ENCODE measurements at regions not wholly inside any gene's neighbourhood (a gene's known extent, or its start where the extent isn't known, plus 50 kb on each side); places are given as distances from the start of the nearest gene placed in this dataset.
"Not testable (repeated sequence)": the region's sequence is repeated elsewhere in the genome, so short reads cannot be mapped to it uniquely, and the experiment has no call there.

DNA sequence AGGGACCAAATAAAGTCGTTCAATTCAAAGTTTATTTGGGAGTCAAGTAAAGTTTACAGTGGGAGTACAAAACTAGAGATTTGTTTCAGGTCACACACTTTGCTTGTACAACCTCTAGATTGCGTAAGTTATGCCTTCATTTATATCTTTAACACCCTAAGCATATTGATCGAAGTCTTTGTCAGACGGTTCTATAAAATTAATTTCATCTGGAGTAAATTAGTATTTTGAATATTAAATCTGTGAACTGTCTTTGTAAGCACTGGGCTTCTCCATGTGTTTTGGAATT, 119.7 kb downstream of the ACAA2 start:
- no peak for DNase-seq

DNA sequence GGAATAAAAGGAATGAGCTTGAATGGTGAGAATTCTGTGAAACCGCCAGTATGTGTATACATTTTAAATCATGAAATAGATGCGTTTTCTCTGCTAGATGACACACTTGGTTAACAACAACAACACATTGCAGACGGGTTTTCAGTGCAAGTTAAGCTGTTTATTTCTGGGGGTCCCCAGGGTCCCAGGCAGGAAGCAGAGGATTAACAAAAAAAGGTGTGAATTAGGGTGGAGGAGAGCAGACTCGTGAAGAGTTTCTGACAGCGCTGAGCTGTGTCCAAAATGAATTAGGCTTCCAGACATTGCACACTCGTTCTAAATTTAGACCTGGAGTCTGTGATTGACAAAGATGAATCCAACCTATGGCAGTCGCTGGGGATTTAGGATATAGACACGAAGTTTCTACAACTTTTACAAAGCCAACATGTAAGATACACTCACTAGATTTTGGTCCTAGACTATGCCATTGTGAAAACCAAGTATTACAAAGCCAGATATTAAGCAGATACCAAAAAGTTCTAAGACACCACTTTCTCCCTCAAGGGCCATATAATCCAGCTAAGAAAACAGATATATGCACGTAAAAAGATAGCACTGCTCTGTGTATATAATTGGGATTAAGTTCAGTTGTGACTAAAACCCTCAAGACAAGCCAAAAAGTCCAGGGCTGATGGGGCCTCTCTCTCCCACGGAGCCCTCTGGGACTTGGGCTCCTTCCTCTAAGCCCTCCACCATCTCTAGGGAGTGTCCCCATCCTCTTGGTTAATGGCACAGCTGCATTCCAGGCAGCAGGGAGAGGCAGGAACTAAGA, 120.2 kb downstream of the ACAA2 start:
- no peak for DNase-seq

DNA sequence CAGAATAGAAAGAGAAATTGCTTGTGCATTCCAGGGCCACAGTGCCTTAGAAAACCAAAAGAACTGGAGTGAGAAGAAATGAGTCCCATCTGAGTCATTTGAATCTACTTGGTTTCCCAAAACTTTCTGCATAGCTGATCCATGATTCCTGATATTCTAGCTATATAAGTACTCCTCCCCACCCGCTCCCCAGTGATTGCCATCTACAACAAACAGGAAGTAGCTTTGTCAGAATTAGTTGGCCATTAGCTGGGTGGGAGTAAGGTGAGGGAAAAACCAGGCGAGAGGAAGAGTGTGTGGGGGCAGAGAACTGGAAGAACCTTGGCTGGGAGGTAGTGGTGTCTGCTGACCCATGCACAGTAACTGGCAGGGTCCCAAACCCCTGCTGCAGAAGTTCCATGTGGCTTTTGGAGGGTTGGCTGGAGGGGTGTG, 122.1 kb downstream of the ACAA2 start:
- no peak for DNase-seq

DNA sequence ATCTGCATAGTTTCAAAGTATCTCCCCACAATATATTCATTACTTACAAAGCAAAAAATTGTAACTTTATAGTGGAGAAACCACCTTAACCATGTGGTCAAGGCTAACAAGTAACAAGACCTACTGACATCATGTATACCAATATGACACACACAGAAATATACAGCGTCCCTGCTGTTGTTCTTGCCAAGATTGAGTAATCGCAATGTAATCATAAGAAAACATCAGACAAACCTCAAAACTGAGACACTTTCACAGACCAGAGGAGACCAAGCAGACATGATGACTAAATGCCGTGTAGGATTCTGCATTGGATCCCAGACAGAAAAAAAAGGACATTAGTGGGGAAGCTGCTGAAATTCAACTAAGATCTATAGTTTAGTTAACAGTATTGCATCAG, 123.0 kb downstream of the ACAA2 start:
- DNase-seq: no peak

DNA sequence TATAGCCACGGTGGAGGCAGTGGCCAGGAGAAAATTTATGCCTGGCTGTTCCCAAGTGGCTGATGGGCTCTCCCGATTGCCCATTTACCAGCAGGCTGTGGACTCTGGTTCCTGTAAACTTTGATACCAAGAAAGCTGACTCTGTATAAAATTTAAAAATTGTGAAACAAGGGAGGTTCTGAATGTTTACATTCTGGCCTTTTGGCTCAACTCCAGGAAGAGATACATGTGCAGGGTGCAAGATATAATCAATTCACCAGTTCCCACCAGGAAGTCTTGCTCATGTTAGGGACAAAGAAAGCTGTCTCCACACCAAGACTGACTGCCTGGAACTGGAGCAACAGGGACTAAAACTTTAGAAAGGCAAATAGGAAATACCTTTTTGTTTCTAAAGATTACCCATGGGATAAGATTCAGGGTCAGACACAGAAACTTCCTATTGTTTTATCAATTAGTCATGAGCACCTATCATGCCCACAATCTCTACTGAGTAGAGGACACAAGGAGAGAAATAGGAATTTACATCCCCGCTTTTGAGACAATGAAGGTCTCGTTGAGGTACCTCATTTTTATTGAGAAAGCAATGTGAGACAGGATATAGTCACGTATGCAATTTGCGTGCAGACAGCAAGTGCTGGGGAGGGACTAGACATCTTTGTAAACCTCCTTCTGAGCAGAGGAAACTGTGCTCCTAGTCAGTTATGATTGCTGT, 123.5 kb downstream of the LIPG start:
- DNase-seq: no peak

DNA sequence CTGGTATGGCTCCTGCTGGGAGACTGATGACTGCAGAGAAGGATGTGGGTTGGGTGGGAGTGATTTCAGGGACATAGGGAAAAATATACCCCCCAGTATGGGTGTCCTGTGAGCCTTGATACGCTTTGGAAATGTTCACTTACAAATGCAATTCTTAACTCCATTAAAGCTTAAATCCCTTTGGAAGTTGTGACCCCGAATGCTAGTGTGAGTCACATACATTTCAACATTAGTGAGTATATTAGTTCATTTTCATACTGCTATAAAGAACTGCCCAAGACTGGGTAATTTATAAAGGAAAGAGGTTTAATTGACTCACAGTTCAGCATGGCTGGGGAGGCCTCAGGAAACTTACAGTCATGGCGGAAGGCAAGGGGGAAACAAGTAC, 120.9 kb downstream of the LIPG start:
- DNase-seq: not testable (repeated sequence)

DNA sequence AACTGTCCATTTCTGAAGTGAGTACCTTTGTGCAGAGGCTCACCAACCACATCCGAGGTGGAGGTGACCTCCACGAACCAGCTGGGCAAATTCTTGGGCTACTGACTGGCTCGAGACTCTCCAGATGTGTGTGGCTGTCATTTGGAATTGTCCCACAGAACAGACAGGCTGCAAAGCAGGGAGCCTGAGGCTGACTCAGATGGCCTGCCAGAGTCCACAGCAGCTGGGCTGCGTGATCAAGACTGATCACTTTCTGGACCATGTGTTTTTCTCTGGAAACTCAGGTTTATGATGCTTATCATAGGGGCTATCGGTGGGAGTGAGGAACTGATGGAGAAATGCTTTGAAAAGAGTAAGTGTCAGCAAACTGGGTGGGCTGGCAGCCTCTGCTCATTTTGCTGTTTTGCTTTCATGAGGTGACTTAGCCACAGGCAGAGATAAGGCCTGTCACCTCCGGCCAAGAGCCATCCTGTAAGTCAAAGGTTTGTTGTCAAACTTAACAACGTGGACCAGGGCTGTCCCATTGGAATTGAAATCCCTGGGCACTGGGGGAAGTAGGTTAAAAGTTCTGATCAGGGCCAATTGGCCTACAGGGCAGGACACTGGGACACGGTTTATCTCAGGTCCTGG, 120.4 kb downstream of the LIPG start:
- no peak for DNase-seq

DNA sequence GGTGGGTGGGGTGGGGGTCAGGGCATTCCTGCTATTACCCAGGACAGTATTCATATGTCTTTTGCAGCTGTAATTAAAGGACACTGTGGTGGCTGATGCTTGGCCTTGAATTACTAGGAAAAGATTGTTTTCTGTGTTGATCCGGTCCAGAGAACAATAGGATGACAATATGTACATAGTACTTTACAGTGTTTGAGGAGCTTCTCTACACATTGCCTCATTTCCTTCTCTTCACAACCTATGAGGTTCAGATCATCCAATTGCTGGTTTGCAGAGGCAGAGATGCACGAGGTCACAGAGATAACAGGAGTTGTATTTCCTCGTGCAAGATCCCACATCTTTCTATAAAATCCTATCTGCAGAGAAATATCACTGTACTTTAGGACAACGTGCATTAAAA, 119.5 kb downstream of the LIPG start:
- DNase-seq: peak; percentile 89

DNA sequence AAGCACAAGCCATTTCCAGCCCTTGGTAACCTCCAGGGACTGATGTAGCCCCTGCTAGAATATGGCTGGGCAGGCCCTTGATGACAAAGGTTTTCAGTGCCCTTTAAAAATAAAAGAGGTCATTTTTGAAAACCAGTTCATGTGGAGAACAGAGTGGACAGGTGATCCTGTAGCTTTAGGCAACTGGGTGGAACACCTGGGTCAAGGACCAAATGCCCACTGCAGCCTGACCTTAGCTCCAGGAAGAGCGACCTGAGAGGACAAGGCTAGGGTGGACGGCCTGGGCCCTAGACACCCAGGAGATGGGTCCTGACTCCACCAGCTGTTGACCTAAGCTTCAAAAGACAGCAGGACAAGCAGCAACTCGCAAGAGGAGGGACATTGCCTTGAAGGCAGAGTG, 116.6 kb downstream of the LIPG start:
- DNase-seq: no peak

DNA sequence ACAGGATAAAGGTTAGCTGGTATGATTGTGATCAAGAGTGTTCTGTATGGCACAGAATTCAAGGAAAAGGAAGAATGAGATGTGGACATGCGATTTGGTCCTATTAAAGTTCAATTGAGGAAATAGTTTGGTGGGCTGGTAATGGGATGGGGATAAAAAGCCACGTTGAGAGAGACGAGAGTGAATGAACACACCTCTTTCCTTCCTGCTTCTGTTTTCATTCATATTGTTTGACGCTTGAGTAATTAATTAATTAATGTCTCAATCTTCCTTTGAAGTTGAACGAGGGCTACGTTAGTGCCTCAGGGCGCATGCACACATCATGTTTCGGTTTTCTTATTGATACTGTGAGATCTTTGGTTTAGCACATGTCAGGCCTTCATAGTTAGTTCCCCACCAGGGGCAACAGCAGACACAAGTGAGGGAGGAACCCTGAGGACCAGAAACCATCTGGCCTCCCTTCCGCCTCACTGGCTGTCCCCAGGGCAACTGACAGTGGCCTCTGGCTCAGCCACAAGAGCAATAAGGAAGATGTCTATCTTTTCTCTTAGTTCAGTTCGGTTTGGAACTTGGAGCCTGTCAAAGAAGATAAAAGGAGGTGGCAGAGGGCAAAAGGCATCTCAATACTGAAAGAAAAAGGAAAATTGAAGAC, 116.0 kb downstream of the LIPG start:
- DNase-seq: no peak

DNA sequence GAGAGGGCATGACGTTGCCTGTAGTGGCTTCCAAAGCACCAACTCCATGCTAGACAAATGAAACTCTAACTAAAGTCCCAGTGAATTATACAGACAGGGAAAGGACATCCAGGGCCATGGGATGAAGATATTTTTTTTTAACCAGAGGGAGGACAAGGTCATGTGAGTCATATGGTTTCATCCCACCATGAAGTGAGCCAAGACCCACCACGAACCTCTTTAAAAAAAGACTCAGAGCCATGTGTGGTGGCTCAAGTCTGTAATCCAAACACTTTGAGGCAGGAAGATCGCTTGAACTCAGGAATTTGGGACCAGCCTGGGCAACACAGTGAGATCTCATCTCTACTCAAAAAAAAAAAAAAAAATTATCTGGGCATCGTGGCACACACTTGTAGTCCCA, 115.2 kb downstream of the LIPG start:
- no peak for DNase-seq

DNA sequence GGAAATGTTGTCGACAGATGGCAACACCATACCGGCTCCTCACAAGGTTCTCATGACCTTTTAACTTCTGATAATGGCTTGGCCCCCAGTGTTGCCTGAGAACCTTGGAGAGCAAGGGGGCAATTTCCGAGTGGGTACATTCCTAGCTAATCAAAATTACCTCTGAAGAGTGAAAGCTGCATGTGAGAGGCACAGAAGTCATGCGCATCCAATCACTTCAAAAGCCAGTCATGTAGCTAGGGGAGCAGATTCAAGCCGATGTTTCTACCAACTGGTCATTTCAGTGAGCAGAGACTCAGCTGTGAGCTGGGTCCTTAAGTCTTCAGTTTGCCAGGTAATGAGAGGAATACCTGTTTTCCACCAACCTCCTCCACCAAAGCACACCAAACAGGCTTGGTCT, 111.4 kb downstream of the LIPG start:
- DNase-seq: no peak

DNA sequence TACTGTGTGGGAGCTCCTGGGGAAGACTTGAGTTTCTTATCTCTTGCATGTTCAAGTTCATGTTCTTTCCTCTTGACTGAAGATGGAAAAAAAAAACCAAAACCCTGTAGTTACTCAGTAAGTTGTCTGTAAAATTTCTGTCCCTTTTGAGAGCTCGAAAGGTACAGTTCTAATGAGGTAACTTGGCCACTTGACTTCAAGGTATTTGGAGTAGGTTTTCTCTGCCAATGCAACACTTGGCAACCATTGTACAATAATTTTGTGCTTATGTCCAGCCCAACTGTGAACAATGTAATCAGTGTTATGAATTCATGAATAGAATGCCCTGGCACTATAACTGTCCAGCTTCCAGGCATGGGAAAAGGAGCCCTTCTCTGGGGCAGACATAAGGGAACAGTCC, 111.0 kb downstream of the LIPG start:
- no peak for DNase-seq

DNA sequence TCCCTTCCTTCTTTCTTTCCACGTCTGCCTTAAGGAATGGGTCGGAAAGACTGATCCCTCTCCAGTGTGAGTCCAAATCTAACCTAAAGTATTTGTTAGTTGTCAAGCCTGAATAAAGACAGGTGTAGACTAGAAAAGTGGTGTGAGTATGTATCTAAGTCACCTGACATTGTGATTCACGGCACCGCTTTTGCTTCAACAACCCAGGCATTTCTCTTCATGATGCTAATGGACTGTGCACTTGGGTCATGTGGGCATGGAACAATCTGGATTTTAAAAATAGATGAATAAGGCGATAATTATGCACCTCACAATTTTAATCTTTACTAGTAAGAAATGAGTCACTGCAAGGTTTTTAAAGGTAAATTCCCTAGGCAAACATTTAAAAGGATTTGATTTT, 107.5 kb downstream of the LIPG start:
- no peak for DNase-seq

DNA sequence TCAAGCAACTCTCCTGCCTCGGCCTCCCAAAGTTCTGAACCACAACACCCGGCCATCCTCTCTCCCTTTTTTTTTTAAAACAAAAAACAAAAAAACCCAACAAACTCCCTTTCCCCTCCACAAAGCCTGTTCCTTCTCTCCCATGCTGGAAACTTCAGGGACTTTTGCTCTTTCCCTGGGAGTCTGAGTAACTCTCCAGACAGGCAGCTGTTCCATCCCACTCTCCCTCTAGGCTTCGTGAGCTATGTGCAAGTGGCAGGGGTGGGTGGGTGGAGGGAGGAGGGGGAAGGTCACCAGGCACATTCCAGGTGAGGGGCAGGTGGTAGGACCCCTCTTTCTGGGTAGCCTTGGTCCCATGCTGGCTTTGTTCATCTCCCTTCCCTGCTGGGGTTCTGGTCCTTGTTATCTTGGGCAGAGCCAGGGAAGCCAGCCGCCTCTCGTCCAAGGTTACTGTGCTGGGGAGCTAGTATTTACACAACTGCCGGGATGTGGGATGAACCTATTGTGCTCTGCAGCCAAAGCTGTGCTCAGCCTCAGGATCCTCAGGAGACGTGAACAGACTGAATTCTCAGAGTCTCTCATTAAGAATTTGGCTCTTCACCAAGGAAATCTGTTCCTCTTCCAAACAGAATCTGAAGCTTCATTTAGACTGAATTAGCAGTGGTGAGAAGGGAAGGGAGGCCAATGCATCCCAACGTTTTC, 106.9 kb downstream of the LIPG start:
- no peak for DNase-seq

DNA sequence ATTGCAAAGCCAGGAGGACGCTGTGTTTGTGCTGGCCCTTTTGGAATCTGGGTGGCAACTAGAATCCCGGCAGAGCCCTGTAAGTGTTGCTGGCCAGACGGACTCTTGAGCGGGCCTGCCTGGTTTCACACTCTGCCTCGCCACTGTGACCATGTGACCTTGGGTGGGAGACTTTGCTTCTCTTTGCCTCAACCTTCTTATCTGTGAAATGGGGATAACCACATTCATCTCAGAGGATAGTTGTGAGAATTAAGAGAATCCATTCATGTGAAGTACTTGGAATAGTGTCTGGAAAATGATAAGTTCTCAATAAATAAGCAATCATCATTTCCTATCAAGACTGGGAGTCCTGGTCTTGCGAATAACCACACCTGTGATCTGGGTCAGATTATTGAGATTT, 105.6 kb downstream of the LIPG start:
- DNase-seq: no peak

DNA sequence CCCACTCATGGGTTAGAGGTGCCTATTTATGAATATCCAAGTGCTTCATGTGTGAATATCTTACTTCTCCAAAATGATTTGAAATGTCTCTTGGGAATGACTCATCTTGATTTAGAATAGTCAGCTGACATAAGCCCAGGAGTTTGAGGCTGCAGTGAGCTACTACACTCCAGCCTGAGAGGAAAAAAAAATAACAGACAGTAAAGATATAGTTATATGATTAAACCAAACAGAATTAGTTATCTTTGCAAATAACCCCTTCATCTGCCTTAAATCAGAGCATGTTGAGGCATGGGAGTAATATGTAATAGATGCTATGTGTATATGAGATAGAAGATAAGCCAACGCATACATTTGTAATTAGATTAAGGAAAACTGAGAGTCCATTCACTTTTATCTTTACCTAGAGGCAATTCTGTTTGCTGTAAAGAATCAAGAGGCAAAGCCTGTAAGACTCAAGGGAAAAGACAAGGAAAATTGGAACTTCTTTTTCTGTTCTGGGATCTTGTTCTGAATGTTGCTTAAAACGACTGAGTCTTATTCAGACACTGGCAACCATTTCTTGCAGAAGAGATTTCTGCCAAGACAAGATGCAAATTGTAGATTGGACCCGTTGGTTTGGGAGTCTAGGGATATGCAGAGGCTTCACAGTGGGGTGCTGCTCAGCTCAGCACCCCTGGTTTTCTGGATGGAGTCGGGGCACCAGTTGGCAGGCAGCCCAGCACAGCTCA, 104.4 kb downstream of the LIPG start:
- no peak for DNase-seq

DNA sequence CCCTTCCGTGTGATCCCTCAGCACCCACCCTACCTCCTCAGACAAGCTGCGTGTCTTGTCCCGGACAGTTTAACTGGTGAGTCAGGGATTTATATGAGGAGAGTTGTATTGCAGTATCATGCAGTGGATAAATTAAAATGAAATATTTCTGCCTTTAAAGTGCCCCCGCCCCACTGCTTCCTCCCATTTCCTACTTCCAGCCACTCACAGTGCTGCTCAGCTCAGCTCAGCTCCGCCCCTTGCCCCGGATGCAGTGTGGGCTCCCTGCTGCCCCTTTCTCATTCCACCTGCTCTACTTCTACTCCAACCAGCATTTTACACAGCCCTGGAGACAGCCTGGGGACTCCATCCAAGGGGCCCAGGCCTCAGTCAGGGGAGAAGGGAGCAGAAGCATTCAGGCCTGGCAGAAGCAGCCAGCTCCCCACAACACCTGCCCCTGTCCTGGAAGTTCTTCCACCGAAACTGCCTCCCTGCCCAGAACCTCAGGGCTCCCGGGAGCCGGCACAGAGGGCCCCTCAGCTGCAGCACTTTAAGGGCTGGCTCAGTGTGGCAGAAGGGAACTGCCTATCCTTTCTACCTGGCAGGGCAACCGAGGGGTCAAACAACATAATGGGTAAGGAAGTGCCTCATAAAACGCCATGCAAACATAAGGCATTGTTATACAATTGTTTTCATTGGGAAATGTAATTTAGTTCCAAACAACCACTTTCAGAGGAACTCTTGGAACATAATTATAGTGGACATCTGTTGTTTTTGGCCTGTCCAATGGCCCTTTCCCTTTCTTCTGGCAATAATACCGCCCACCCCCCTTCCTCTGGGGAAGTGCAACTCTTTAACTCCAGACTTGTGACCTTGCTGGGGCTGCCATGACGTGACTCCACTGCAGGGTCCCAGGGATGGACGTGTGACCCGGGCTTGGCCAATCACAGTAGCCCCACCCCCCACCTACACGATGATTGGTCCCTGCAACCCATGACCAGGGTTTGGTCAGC, 102.3 kb downstream of the LIPG start:
- DNase-seq: no peak

DNA sequence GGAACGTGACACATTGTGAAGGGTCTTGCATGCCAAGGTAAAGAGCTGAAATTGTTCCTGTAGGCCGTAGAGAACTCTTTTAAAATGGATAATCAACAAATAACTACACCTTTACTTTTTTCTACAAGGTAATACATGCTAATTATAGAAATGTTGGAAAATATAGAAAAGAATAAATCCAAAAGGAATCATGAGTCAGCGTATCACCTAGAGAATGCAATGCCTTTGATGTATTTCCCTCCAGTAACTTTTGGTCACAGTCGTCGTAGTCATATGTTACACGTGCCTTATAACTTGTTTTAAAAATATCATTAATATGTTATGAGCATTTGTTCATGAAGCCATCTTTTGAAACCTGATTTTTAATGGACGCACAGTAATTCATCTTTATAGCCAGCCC, 100.6 kb downstream of the LIPG start:
- DNase-seq: no peak

DNA sequence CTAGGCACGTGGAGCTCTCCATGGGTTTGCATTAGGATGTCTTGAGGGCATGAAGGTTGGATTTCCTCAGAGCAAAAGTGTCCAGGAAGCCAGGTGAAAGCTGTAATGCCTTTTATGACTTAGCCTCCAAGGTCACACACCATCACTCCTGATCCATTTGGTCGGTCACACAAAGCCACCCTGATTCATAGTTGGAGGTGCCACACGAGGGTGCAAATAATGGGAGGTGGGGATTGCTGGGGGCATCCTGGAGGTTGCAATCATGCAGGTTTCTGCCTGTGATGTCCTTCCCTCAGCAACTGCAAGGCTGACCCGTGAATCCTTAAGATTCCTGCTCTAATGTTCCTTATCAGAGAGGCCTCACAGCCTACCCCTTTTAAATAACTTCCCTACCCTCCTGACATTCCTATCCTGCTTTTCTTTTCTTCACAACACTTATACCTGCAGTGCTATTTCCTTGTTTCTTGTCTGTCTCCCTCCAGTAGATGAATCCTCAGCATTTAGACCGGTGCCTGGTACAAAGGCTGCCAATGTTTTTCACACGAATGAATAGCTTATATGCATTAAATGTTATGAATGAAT, 97.1 kb downstream of the LIPG start:
- DNase-seq: no peak
